HG02610 (cell line): ENCODE measurements at regions not wholly inside any gene's neighbourhood (a gene's known extent, or its start where the extent isn't known, plus 50 kb on each side); places are given as distances from the start of the nearest gene placed in this dataset.

Experiments used
- ATAC-seq: cut with Tn5 transposase; IDR thresholded peaks from one replicate; pipeline ENCODE4 v1.9.1; 2021; ENCODE audit warnings: mild to moderate bottlenecking, moderate library complexity; ENCODE audit not compliant: unreplicated experiment

- ATAC-seq: no peak
These were observed 117.5 kb downstream of the HAO1 start for GRCh38 chr20:7822772-7823171.

GRCh38 chr20:7828437-7828836 is 111.8 kb downstream of the HAO1 start:
- ATAC-seq: no peak

- ATAC-seq: no peak
These were observed 111.2 kb downstream of the HAO1 start for GRCh38 chr20:7829031-7829430.

GRCh38 chr20:7829776-7830175 is 110.5 kb downstream of the HAO1 start:
- ATAC-seq: no peak
